Liver (tissue), 3 donors: ENCODE measurements at regions not wholly inside any gene's neighbourhood (a gene's known extent, or its start where the extent isn't known, plus 50 kb on each side); places are given as distances from the start of the nearest gene placed in this dataset.

Experiments used
- CTCF ChIP-seq: fragments of 150-350 bp; IDR thresholded peaks from 2 replicates; pipeline ENCODE4 v1.5.1; 2017; ENCODE audit warnings: improper control_type of control experiment, low read depth, low read length; ENCODE audit not compliant: missing input control
- HNF4G ChIP-seq: IDR thresholded peaks from 2 replicates; pipeline ENCODE4 v1.6.1; 2016; ENCODE audit warnings: antibody characterized with exemption
- JUND ChIP-seq, 2 donors: IDR thresholded peaks; 2 replicates each; pipeline ENCODE4 v1.6.1; 2016; ENCODE audit warnings: antibody characterized with exemption in 2 of 2
- MAX ChIP-seq: IDR thresholded peaks from 2 replicates; pipeline ENCODE4 v1.6.1; 2016; ENCODE audit warnings: antibody characterized with exemption
- RAD21 ChIP-seq, 2 donors: IDR thresholded peaks; 2 replicates each; pipeline ENCODE4 v1.6.1; 2016; ENCODE audit warnings: antibody characterized with exemption in 2 of 2, mild to moderate bottlenecking in 2 of 2
- REST ChIP-seq: IDR thresholded peaks from 2 replicates; pipeline ENCODE4 v1.6.1; 2016; ENCODE audit warnings: antibody characterized with exemption, mild to moderate bottlenecking
- RXRA ChIP-seq, 2 donors: IDR thresholded peaks; 2 replicates each; pipeline ENCODE4 v1.6.1; 2017 to 2018; ENCODE audit warnings: antibody characterized with exemption in 2 of 2, mild to moderate bottlenecking in 1 of 2
- SP1 ChIP-seq: IDR thresholded peaks from 2 replicates; pipeline ENCODE4 v1.6.1; 2018; ENCODE audit warnings: antibody characterized with exemption, mild to moderate bottlenecking
- TAF1 ChIP-seq: conservative IDR thresholded peaks from 2 replicates; pipeline ENCODE4 v1.6.1; 2016; ENCODE audit warnings: antibody characterized with exemption, mild to moderate bottlenecking
- YY1 ChIP-seq: IDR thresholded peaks from 2 replicates; pipeline ENCODE4 v1.6.1; 2016; ENCODE audit warnings: antibody characterized with exemption, mild to moderate bottlenecking
- donor health status: healthy.
- donor health status: healthy.

GRCh38 chr2:146597291-146597690 lies 1247.5 kb upstream of the ACVR2A start:
- TF ChIP-seq JUND (IDR thresholded peaks at IDR 0.05), result no peak
- TF ChIP-seq MAX, result no peak
- TF ChIP-seq CTCF, result no peak
- no peak for TF ChIP-seq RAD21 (IDR thresholded peaks at IDR 0.05)
- no peak for TF ChIP-seq YY1
- TF ChIP-seq SP1, result no peak
- no peak for TF ChIP-seq RXRA (IDR thresholded peaks at IDR 0.05)
- no peak for TF ChIP-seq TAF1
- TF ChIP-seq REST, result no peak
- TF ChIP-seq HNF4G, result no peak
